ENCODE measurements at regions not wholly inside any gene's neighbourhood (a gene's known extent, or its start where the extent isn't known, plus 50 kb on each side); places are given as distances from the start of the nearest gene placed in this dataset.

GRCh38 chr2:120948662-120949011 lies 213.0 kb downstream of the GLI2 start:
- H3K4me1 ChIP-seq (ENCODE audit: control insufficient read depth, extremely low read depth, insufficient read depth, low read length) = no peaks in the 10 kb centered on the region
- TF ChIP-seq FOS (IDR thresholded peaks at IDR 0.05; ENCODE audit: borderline replicate concordance, insufficient read depth, low read length) (no peak), POLR2A (IDR thresholded peaks at IDR 0.05; ENCODE audit: low read depth, low read length) (no peak)
- FAIRE-seq = no peak
- H3K27me3 ChIP-seq (ENCODE audit: control insufficient read depth in 2 of 2, insufficient read depth in 2 of 2, low read length in 2 of 2) = peaks cover 0 to 2% of the 10 kb centered on the region in 2 experiments
- H3K4me2 ChIP-seq (ENCODE audit: insufficient read depth, low read length) = no peak overlapping the region
- H3K9ac ChIP-seq (replicated peaks; ENCODE audit: extremely low read depth, insufficient read depth, low read length) = no peak overlapping the region
- ChIA-PET POLR2A (no interaction called here), CTCF (interaction anchor here (1.0 to 4.0 kb wide), 3 partner anchors 127 to 253 kb away, joined by 3 to 25 read pairs (median 9); no protein-coding TSS in a partner anchor)
- no peak for DNase-seq (ENCODE audit: low read depth, low spot score)
- no peak overlapping the region for H3K4me3 ChIP-seq (replicated peaks in 1 of 3; ENCODE audit: insufficient read depth in 1 of 3, low read depth in 1 of 3, low read length in 3 of 3)
- no peaks in the 10 kb centered on the region for H3K36me3 ChIP-seq (ENCODE audit: control insufficient read depth in 2 of 2, extremely low read depth in 1 of 2, insufficient read depth in 2 of 2, low read length in 2 of 2)
- no peaks in the 10 kb centered on the region for H3K9me3 ChIP-seq (replicated peaks; ENCODE audit: control insufficient read depth, insufficient read depth, low read length)
- no peak overlapping the region for H2AFZ ChIP-seq (ENCODE audit: low read depth, low read length)
- no peaks in the 10 kb centered on the region for H4K20me1 ChIP-seq (replicated peaks; ENCODE audit: control insufficient read depth, extremely low read depth, insufficient read depth, low read length)
- intact Hi-C loops (cut with micrococcal nuclease) (loop anchor here (1.0 to 5.0 kb wide), 5 partner anchors 40 to 253 kb away; partner anchors contain the start of gene GLI2), dilution Hi-C loops (cut with MboI; ENCODE audit: extremely low pct_ligation_motif_present, low sequenced_read_pairs) (no loop called here)
- H3K9me1 ChIP-seq (replicated peaks; ENCODE audit: control insufficient read depth, extremely low read depth, insufficient read depth, low read length) = no peaks in the 10 kb centered on the region
- no peak overlapping the region for H3K27ac ChIP-seq (ENCODE audit: insufficient read depth, low read depth, low read length)
- no TSS peak for BruUV-seq (replicated peaks)
- no peaks in the 10 kb centered on the region for H3K79me2 ChIP-seq (ENCODE audit: control insufficient read depth, insufficient read depth, low read length)

GRCh38 chr2:120949027-120949956 lies 213.6 kb downstream of the GLI2 start:
- CTCF ChIA-PET = interaction anchor here (1.0 to 4.0 kb wide), 4 partner anchors 126 to 253 kb away, joined by 3 to 25 read pairs (median 8); no protein-coding TSS in a partner anchor
- Histone ChIP-seq H3K27ac (ENCODE audit: insufficient read depth, low read depth, low read length) (no peak overlapping the region), H3K36me3 (ENCODE audit: control insufficient read depth in 2 of 2, extremely low read depth in 1 of 2, insufficient read depth in 2 of 2, low read length in 2 of 2) (no peaks in the 10 kb centered on the region), H2AFZ (ENCODE audit: low read depth, low read length) (no peak overlapping the region), H3K9me3 (replicated peaks; ENCODE audit: control insufficient read depth, insufficient read depth, low read length) (no peaks in the 10 kb centered on the region), H3K4me3 (replicated peaks in 1 of 3; ENCODE audit: insufficient read depth in 1 of 3, low read depth in 1 of 3, low read length in 3 of 3) (no peak overlapping the region), H3K9me1 (replicated peaks; ENCODE audit: control insufficient read depth, extremely low read depth, insufficient read depth, low read length) (no peaks in the 10 kb centered on the region), H3K4me2 (ENCODE audit: insufficient read depth, low read length) (no peak overlapping the region), H3K9ac (replicated peaks; ENCODE audit: extremely low read depth, insufficient read depth, low read length) (no peak overlapping the region), H3K4me1 (ENCODE audit: control insufficient read depth, extremely low read depth, insufficient read depth, low read length) (no peaks in the 10 kb centered on the region), H4K20me1 (replicated peaks; ENCODE audit: control insufficient read depth, extremely low read depth, insufficient read depth, low read length) (no peaks in the 10 kb centered on the region), H3K79me2 (ENCODE audit: control insufficient read depth, insufficient read depth, low read length) (no peaks in the 10 kb centered on the region), H3K27me3 (ENCODE audit: control insufficient read depth in 2 of 2, insufficient read depth in 2 of 2, low read length in 2 of 2) (peaks cover 0 to 2% of the 10 kb centered on the region in 2 experiments)
- POLR2A ChIA-PET = no interaction called here
- DNase-seq (ENCODE audit: low read depth, low spot score) (peak; percentile 21), FAIRE-seq (no peak)
- dilution Hi-C loops (cut with MboI; ENCODE audit: extremely low pct_ligation_motif_present, low sequenced_read_pairs) (no loop called here), intact Hi-C loops (cut with micrococcal nuclease) (loop anchor here (1.0 to 5.0 kb wide), 5 partner anchors 40 to 254 kb away; partner anchors contain the start of gene GLI2)
- BruUV-seq (replicated peaks) = no TSS peak
- no peak for TF ChIP-seq EZH2 (IDR thresholded peaks at IDR 0.05; ENCODE audit: borderline replicate concordance, low read depth, low read length, severe bottlenecking)
- TF ChIP-seq MYC (IDR thresholded peaks at IDR 0.05; ENCODE audit: low read depth, low read length) = no peak
- TF ChIP-seq POLR2A (IDR thresholded peaks at IDR 0.05; ENCODE audit: low read depth, low read length) = no peak
- no peak for TF ChIP-seq FOS (IDR thresholded peaks at IDR 0.05; ENCODE audit: borderline replicate concordance, insufficient read depth, low read length)
- no peak for TF ChIP-seq JUN (IDR thresholded peaks at IDR 0.05; ENCODE audit: borderline replicate concordance, insufficient read depth, insufficient read length, low read depth)
- TF ChIP-seq, protein P1, sequence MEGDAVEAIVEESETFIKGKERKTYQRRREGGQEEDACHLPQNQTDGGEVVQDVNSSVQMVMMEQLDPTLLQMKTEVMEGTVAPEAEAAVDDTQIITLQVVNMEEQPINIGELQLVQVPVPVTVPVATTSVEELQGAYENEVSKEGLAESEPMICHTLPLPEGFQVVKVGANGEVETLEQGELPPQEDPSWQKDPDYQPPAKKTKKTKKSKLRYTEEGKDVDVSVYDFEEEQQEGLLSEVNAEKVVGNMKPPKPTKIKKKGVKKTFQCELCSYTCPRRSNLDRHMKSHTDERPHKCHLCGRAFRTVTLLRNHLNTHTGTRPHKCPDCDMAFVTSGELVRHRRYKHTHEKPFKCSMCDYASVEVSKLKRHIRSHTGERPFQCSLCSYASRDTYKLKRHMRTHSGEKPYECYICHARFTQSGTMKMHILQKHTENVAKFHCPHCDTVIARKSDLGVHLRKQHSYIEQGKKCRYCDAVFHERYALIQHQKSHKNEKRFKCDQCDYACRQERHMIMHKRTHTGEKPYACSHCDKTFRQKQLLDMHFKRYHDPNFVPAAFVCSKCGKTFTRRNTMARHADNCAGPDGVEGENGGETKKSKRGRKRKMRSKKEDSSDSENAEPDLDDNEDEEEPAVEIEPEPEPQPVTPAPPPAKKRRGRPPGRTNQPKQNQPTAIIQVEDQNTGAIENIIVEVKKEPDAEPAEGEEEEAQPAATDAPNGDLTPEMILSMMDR (IDR thresholded peaks at IDR 0.05; ENCODE audit: extremely low read depth in 1 of 2, insufficient read depth in 1 of 2, low read depth in 1 of 2, low read length in 2 of 2) = peak; percentile 17 to 51
